ENCODE measurements at regions not wholly inside any gene's neighbourhood (a gene's known extent, or its start where the extent isn't known, plus 50 kb on each side); places are given as distances from the start of the nearest gene placed in this dataset.

DNA sequence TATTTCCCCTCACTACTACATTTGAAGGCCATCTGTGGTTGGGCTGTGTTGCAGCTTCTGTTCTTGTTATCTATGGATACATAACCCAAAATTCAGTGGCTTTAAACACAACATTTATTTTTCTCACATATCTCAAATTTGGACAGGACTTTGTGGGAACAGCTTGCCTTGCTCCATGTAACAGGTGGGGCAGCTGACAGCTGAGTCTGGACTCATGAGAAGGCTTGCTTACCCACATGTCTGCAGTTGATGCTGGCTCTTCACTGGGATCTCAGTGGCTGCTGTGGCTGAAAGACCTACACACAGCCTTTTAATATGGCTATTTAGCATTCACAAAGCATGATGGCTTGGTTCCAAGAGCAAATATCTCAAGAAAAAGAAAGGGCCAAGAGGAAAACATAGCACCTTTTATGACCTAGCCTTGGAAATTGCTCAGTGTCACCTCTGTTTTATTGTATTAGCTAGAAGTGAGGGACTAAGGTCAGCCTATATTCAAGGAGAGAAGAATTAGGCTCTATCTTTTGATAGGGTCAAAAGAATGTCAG lies 296.8 kb upstream of the ZNF521 start:
- ATAC-seq (ENCODE audit: low FRiP score) (no peak), DNase-seq (ENCODE audit: low spot score) (no peak)
- TF ChIP-seq CTCF (IDR thresholded peaks at IDR 0.05): no peak

DNA sequence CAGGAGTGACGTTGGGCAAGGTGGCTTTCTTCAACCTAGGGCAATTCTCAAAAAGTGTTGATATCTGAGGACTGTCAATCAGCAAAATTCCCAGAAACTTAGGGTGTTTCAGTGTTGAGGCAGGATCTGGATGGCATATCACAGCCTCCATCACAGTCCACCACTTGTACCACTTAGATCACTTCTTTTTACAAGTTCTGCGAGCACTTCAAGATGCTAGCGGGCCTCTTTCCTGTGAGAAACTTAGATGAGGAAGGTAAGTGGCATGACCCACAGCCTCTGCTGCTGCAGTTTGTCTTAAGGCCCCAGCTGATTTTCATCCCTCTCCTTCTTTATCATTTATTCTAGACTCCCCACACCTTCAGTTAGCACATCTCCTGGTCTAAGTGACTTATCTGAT lies 295.4 kb upstream of the ZNF521 start:
- no peak for DNase-seq (ENCODE audit: low spot score)
- no peak for ATAC-seq (ENCODE audit: low FRiP score)

GRCh38 chr18:25646971-25647370 lies 295.0 kb upstream of the ZNF521 start:
- TF ChIP-seq CTCF (IDR thresholded peaks at IDR 0.05): no peak
- no peak for ATAC-seq (ENCODE audit: low FRiP score)

More for the DNA sequence above, 295.4 kb upstream of the ZNF521 start:
- TF ChIP-seq CTCF (IDR thresholded peaks at IDR 0.05): no peak

DNA sequence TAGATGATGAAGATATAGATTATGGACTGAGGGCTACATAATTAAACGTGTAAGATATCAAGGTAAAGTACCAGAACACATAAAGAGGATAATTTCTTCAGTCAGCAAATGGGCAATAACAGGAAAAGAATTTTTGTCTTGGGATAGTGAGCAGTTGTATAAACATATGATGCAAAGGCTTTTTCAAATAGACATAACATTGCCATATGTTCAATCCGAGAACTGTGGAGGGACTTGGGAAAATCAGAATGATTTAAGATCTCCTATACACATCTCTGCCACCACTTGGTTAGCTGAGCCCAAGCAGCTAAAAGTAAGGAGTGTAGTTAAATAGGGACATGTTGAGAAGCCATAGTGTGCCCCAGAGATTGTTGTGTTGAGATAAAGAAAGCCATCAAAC lies 287.6 kb upstream of the ZNF521 start:
- no peak for DNase-seq (ENCODE audit: low spot score)
- ATAC-seq (ENCODE audit: low FRiP score): no peak
- no peak for TF ChIP-seq CTCF (IDR thresholded peaks at IDR 0.05)

More at GRCh38 chr18:25646971-25647370, 295.0 kb upstream of the ZNF521 start:
- DNase-seq (ENCODE audit: low spot score): no peak

- DNase-seq (ENCODE audit: low spot score) (no peak), ATAC-seq (ENCODE audit: low FRiP score) (no peak)
- TF ChIP-seq CTCF (IDR thresholded peaks at IDR 0.05): no peak
Observed at GRCh38 chr18:25633563-25633962, 281.6 kb upstream of the ZNF521 start.

- DNase-seq (ENCODE audit: low spot score): no peak
- no peak for TF ChIP-seq CTCF (IDR thresholded peaks at IDR 0.05)
- no peak for ATAC-seq (ENCODE audit: low FRiP score)
Observed at GRCh38 chr18:25630682-25631081, 278.7 kb upstream of the ZNF521 start.

GRCh38 chr18:25621682-25622081 lies 269.7 kb upstream of the ZNF521 start:
- DNase-seq (ENCODE audit: low spot score): no peak
- ATAC-seq (ENCODE audit: low FRiP score): no peak
- TF ChIP-seq CTCF (IDR thresholded peaks at IDR 0.05): no peak

All from omental fat pad (tissue), 3 donors.